HL-60 (cell line): ENCODE measurements at regions not wholly inside any gene's neighbourhood (a gene's known extent, or its start where the extent isn't known, plus 50 kb on each side); places are given as distances from the start of the nearest gene placed in this dataset.

ENCODE experiments used
- DNase-seq, 2 experiments: peaks; one replicate each; pipeline ENCODE4 v3.0.0-alpha.2; 2010 to 2020; ENCODE audit warnings: low read depth in 1 of 2, low spot score in 1 of 2
- H3K27ac ChIP-seq: fragments of 250-450 bp; sonication (Bioruptor Pico); replicated peaks from 2 replicates; pipeline ENCODE4 v1.5.1; 2020; ENCODE audit warnings: mild to moderate bottlenecking, moderate library complexity
- H3K27me3 ChIP-seq: fragments of 250-450 bp; sonication (Bioruptor Pico); 2 replicates; pipeline ENCODE4 v1.5.1; 2021; ENCODE audit warnings: mild to moderate bottlenecking, moderate library complexity; ENCODE audit not compliant: insufficient read depth, poor library complexity, severe bottlenecking
- H3K4me3 ChIP-seq: replicated peaks from 2 replicates; pipeline ENCODE4 v1.5.1; 2011; ENCODE audit warnings: mild to moderate bottlenecking, control low read depth, low read length; ENCODE audit not compliant: insufficient read depth
- GABPA ChIP-seq: IDR thresholded peaks from 2 replicates; pipeline ENCODE4 v1.6.1; 2012; ENCODE audit warnings: low read depth
- POLR2AphosphoS5 ChIP-seq: IDR thresholded peaks from 2 replicates; pipeline ENCODE4 v1.6.1; 2012; ENCODE audit warnings: low read depth
- REST ChIP-seq: IDR thresholded peaks from 2 replicates; pipeline ENCODE4 v1.6.1; 2012; ENCODE audit warnings: low read depth; ENCODE audit not compliant: insufficient replicate concordance
- SPI1 ChIP-seq: IDR thresholded peaks from 2 replicates; pipeline ENCODE4 v1.6.1; 2012; ENCODE audit warnings: low read depth, mild to moderate bottlenecking, borderline replicate concordance
- TF ChIP-seq, protein P1 (sequence below): IDR thresholded peaks from one replicate; pipeline ENCODE4 v1.5.1; 2011; ENCODE audit warnings: low read length, control low read depth, inconsistent platforms; ENCODE audit not compliant: insufficient read depth

DNA sequence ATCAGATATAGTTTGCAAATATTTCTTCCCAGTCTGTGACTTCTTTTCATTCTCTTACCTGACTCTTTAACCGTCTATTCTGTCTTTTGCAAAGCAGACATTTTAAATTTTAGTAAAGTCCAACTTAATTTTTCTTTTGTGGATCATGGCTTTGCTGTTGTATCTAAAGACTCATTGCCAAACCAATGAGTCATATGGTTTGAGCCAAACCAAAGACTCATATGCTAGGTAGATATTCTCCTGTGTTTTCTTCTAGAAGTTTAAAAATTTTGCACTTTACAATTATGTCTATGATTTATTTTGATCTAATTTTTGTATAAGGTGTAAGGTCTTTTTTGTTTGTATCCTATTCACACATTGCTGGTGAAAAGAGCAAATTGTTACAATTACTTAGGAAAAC is 446.8 kb downstream of the ANKRD50 start:
- TF ChIP-seq REST: no peak
- Histone ChIP-seq H3K4me3 (no peak overlapping the region), H3K27ac (no peak overlapping the region), H3K27me3 (no peaks in the 10 kb centered on the region)
- no peak for DNase-seq

DNA sequence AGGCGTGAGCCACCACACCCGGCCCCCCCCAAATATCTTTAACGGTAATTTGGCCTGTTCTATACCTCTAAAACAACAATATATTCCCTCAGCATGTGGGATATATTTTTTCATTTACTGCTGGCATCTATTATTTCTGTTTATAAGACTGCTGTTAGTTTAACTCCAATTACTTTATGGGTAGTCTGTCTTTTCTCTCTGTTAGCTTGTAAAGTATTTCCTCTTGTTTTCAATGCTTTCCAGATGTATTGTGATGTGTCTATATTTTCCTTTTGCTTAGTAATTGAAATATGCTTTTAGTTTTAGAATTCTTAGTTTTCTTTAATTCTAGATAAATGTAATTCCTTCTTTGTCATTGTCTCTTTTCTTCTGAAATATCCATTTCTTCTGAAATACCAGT is 445.8 kb downstream of the ANKRD50 start:
- Histone ChIP-seq H3K27ac (no peak overlapping the region), H3K4me3 (no peak overlapping the region), H3K27me3 (no peaks in the 10 kb centered on the region)
- TF ChIP-seq SPI1 (no peak), REST (no peak), POLR2AphosphoS5 (no peak), GABPA (no peak)
- TF ChIP-seq, protein P1, sequence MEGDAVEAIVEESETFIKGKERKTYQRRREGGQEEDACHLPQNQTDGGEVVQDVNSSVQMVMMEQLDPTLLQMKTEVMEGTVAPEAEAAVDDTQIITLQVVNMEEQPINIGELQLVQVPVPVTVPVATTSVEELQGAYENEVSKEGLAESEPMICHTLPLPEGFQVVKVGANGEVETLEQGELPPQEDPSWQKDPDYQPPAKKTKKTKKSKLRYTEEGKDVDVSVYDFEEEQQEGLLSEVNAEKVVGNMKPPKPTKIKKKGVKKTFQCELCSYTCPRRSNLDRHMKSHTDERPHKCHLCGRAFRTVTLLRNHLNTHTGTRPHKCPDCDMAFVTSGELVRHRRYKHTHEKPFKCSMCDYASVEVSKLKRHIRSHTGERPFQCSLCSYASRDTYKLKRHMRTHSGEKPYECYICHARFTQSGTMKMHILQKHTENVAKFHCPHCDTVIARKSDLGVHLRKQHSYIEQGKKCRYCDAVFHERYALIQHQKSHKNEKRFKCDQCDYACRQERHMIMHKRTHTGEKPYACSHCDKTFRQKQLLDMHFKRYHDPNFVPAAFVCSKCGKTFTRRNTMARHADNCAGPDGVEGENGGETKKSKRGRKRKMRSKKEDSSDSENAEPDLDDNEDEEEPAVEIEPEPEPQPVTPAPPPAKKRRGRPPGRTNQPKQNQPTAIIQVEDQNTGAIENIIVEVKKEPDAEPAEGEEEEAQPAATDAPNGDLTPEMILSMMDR: no peak
- no peak for DNase-seq

DNA sequence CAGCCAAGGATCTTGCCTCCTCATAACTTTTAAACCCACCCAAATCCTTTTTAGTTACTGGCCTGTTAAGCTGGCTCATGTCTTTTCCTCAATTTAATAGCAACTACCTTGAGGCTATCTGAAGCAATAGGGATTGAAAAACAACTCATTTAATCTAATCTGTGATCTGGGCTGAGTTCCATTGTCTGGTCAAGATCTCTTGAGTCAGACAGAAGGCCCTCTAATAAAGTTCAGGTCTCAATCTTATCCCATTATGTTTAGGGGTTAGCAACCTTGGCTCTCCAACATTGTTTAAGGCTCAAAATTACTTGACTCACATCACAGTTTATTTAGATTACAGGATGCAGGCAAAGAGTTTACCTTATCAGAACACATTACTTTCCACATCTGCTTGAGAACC is 436.1 kb downstream of the ANKRD50 start:
- TF ChIP-seq SPI1 (no peak), GABPA (no peak)
- DNase-seq: no peak

GRCh38 chr4:124277691-124278090 is 434.8 kb downstream of the ANKRD50 start:
- Histone ChIP-seq H3K27ac (no peak overlapping the region), H3K4me3 (no peak overlapping the region), H3K27me3 (no peaks in the 10 kb centered on the region)
- DNase-seq: no peak
- TF ChIP-seq, protein P1: no peak
- TF ChIP-seq REST (no peak), SPI1 (no peak), GABPA (no peak), POLR2AphosphoS5 (no peak)

More for the DNA sequence above, 436.1 kb downstream of the ANKRD50 start:
- H3K4me3 ChIP-seq: no peak overlapping the region
- no peak overlapping the region for H3K27ac ChIP-seq
- no peaks in the 10 kb centered on the region for H3K27me3 ChIP-seq
